ENCODE measurements at regions not wholly inside any gene's neighbourhood (a gene's known extent, or its start where the extent isn't known, plus 50 kb on each side); places are given as distances from the start of the nearest gene placed in this dataset.

DNA sequence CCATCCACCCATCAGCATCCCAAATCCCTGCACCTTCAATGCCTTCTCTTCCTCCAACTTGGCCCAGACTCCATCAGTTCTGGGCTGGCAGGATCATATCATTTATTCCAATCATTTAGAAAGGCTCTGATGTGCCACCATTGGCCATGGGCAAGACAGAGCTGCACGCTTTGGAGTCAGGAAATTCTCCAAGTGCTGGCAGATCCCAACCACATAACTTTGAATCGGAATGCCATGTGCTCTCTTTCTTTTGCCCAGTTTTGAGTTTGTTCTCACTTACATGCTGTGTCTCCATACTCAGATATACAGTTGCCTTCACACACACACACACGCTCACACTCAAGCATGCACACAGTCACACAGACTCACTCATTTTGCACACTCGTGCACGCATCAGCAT is 85.7 kb upstream of the GHITM start:
- TF ChIP-seq EZH2 (IDR thresholded peaks at IDR 0.05; ENCODE audit: borderline replicate concordance, low read depth, low read length, severe bottlenecking) (no peak), POLR2AphosphoS5 (IDR thresholded peaks at IDR 0.05; ENCODE audit: insufficient read depth, low read depth, low read length) (no peak), MAX (IDR thresholded peaks at IDR 0.05; ENCODE audit: insufficient read depth, insufficient read length) (no peak), POLR2A (IDR thresholded peaks at IDR 0.05; ENCODE audit: low read depth, low read length) (no peak), MYC (IDR thresholded peaks at IDR 0.05; ENCODE audit: low read depth, low read length) (no peak)
- TF ChIP-seq, protein P1, sequence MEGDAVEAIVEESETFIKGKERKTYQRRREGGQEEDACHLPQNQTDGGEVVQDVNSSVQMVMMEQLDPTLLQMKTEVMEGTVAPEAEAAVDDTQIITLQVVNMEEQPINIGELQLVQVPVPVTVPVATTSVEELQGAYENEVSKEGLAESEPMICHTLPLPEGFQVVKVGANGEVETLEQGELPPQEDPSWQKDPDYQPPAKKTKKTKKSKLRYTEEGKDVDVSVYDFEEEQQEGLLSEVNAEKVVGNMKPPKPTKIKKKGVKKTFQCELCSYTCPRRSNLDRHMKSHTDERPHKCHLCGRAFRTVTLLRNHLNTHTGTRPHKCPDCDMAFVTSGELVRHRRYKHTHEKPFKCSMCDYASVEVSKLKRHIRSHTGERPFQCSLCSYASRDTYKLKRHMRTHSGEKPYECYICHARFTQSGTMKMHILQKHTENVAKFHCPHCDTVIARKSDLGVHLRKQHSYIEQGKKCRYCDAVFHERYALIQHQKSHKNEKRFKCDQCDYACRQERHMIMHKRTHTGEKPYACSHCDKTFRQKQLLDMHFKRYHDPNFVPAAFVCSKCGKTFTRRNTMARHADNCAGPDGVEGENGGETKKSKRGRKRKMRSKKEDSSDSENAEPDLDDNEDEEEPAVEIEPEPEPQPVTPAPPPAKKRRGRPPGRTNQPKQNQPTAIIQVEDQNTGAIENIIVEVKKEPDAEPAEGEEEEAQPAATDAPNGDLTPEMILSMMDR (IDR thresholded peaks at IDR 0.05; ENCODE audit: extremely low read depth in 1 of 2, insufficient read depth in 1 of 2, low read depth in 1 of 2, low read length in 2 of 2) = no peak

Measured in endothelial cell of umbilical vein (primary cell).